Kidney epithelial cell (primary cell): ENCODE measurements at regions not wholly inside any gene's neighbourhood (a gene's known extent, or its start where the extent isn't known, plus 50 kb on each side); places are given as distances from the start of the nearest gene placed in this dataset.

ENCODE experiments used
- DNase-seq: peaks from one replicate; pipeline ENCODE4 v3.0.0-alpha.2; 2010; ENCODE audit warnings: low read depth
- H3K27me3 ChIP-seq: 2 replicates; pipeline ENCODE4 v1.6.0; 2011; ENCODE audit warnings: low read length; ENCODE audit not compliant: control insufficient read depth, insufficient read depth
- H3K36me3 ChIP-seq: 2 replicates; pipeline ENCODE4 v1.5.1; 2011; ENCODE audit warnings: low read length; ENCODE audit not compliant: control insufficient read depth, insufficient read depth
- H3K4me3 ChIP-seq: 2 replicates; pipeline ENCODE4 v1.5.1; 2011; ENCODE audit warnings: low read depth, mild to moderate bottlenecking, control low read depth, low read length
- TF ChIP-seq, protein P1 (sequence below): IDR thresholded peaks from 2 replicates; pipeline ENCODE4 v1.5.1; 2011; ENCODE audit warnings: mild to moderate bottlenecking, moderate library complexity, low read length, control low read depth, inconsistent platforms; ENCODE audit not compliant: insufficient read depth, poor library complexity, severe bottlenecking

DNA sequence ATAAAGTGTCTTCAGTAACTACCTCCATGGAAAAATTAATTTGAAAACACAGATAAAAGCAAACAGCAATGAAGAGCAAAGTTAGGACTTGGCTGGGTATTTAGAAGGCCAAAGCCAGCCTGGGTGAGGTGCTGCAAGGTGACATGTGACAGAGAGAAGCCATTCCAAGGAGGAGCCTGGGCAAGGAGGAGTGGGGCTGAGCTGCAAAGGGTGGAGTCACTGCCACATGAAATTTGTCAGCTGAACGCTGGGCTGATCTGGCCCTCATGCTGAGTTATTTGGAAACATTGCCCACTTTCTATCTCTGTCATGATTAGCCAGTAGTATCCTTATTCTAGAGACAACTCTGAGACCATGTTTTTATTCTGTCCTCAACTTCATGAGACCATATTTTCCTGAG, 76.3 kb downstream of the PERP start:
- H3K36me3 ChIP-seq: no peaks in the 10 kb centered on the region
- TF ChIP-seq, protein P1, sequence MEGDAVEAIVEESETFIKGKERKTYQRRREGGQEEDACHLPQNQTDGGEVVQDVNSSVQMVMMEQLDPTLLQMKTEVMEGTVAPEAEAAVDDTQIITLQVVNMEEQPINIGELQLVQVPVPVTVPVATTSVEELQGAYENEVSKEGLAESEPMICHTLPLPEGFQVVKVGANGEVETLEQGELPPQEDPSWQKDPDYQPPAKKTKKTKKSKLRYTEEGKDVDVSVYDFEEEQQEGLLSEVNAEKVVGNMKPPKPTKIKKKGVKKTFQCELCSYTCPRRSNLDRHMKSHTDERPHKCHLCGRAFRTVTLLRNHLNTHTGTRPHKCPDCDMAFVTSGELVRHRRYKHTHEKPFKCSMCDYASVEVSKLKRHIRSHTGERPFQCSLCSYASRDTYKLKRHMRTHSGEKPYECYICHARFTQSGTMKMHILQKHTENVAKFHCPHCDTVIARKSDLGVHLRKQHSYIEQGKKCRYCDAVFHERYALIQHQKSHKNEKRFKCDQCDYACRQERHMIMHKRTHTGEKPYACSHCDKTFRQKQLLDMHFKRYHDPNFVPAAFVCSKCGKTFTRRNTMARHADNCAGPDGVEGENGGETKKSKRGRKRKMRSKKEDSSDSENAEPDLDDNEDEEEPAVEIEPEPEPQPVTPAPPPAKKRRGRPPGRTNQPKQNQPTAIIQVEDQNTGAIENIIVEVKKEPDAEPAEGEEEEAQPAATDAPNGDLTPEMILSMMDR: no peak
- no peaks in the 10 kb centered on the region for H3K27me3 ChIP-seq
- no peak for DNase-seq
- no peak overlapping the region for H3K4me3 ChIP-seq

DNA sequence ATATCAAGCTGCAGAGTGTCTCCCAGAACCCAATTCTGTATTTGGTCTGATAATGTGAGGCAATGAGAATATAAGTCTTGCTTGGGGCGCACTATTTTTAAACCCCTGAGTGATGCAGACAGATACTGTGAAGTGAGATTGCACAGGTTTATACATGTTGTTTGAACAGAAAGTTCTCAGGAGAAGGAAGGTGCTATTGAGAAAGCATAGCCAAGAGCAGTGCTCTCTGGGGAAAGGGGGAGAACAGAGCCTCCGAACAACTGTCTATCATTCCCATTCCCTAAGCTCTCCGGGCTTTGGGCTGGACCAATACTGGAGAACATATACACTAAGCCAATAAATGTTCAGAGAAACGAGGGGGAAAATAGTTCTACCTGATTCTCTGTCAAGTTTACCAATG, 75.8 kb downstream of the PERP start:
- DNase-seq: no peak
- TF ChIP-seq, protein P1: no peak
- Histone ChIP-seq H3K27me3 (no peaks in the 10 kb centered on the region), H3K36me3 (no peaks in the 10 kb centered on the region), H3K4me3 (no peak overlapping the region)

DNA sequence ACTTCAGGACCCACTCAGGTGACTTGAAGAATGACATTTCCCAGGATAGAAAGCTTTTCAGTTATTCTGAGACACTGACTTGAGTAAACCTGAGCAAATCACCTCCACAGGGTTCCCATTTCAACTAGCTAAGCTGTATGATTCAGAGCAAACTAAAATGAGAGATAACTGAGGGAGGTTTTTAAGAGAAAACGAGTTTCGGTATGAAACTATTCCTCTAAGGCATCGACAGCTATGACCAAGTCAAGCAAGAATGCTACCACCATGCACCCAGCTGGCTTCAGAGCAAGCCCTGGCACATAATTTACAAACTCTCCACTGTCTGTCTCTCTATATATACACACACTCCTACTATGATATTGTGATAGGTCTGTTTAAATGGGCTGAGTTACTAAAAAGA, 75.4 kb downstream of the PERP start:
- no peaks in the 10 kb centered on the region for H3K36me3 ChIP-seq
- no peak for DNase-seq
- TF ChIP-seq, protein P1: no peak
- no peak overlapping the region for H3K4me3 ChIP-seq
- no peaks in the 10 kb centered on the region for H3K27me3 ChIP-seq

DNA sequence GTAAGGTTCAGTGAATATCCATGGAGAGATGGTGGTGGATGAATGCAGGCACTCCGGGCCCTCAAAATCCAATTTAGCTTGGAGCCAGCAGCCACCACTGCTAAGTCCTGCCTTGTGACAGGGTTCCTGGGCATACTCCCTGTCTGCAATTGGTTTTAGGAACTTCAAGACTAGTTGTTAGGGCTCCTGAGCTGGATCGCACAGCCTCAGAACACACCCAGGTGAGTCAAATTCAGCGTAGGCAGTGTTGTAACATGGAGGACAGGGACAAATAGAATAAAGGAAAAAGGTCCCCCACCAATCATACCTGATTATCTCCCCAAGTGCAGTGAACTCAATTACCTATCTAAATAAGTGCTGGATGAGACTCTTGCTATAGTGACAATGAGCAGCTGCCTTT, 74.6 kb downstream of the PERP start:
- DNase-seq: no peak
- no peak overlapping the region for H3K4me3 ChIP-seq
- no peaks in the 10 kb centered on the region for H3K36me3 ChIP-seq
- no peaks in the 10 kb centered on the region for H3K27me3 ChIP-seq
- TF ChIP-seq, protein P1: no peak

DNA sequence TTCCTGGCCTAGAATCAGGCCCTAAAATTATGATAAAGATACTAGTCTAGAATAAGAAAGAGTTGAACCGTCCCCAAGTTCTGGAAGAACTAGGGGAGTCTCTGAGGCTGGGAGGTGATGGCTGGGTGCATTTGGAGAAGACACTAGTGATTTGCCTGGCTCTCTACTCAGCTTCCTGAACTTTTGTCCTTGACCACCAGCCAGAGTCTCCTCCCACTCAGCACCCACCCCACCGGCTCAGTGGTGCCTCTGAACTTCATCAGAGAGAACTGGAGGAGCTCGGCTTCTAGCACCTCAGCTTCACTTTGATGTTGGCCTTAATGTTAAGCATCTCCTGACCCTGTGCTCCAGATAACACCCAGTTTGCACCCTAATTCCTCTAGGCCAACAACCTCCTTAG, 73.0 kb downstream of the PERP start:
- H3K36me3 ChIP-seq: no peaks in the 10 kb centered on the region
- no peak for DNase-seq
- H3K27me3 ChIP-seq: no peaks in the 10 kb centered on the region
- TF ChIP-seq, protein P1: no peak
- no peak overlapping the region for H3K4me3 ChIP-seq

DNA sequence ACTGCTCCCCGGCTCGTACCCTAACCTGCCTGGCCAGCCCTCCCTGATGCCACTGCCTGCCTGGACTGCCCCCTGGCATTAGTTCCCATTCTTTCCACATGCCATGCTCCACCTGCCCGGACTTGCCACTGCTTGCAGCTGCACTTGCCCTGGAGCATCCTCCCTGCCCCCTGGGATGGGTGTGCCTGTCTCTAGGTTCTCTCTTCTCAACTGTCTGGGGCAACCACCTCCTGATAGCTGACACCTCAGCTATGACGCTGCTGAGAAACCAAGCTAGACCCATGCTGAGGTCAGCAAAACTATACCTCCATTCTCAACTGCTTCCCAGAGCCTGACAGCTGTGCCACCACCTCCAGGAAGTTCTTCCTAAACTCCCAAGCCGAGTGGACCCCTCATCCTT, 72.1 kb downstream of the PERP start:
- no peaks in the 10 kb centered on the region for H3K36me3 ChIP-seq
- H3K27me3 ChIP-seq: no peaks in the 10 kb centered on the region
- no peak overlapping the region for H3K4me3 ChIP-seq
- TF ChIP-seq, protein P1: no peak
- no peak for DNase-seq
